K562 (cell line): ENCODE measurements at regions not wholly inside any gene's neighbourhood (a gene's known extent, or its start where the extent isn't known, plus 50 kb on each side); places are given as distances from the start of the nearest gene placed in this dataset.

Experiments
- ARID1B ChIP-seq: fragments of 450-650 bp; IDR thresholded peaks from 2 replicates; pipeline ENCODE4 v1.6.1; 2016; ENCODE audit warnings: antibody characterized with exemption, mild to moderate bottlenecking, inconsistent platforms
- ARNT ChIP-seq, 2 experiments: fragments of 450-650 bp; IDR thresholded peaks; 2 replicates each; pipeline ENCODE4 v1.6.1; 2016; ENCODE audit warnings: mild to moderate bottlenecking in 1 of 2
- BHLHE40 ChIP-seq: IDR thresholded peaks from 2 replicates; pipeline ENCODE4 v1.6.1; 2011; ENCODE audit warnings: low read length, improper control_type of control experiment
- CREB3 ChIP-seq: fragments of 450-650 bp; conservative IDR thresholded peaks from 2 replicates; pipeline ENCODE4 v1.6.1; 2016; ENCODE audit warnings: missing genetic modification characterization, low read depth, mild to moderate bottlenecking, missing compliant biosample characterization, moderate library complexity
- CTBP1 ChIP-seq: fragments of 450-650 bp; IDR thresholded peaks from 2 replicates; pipeline ENCODE4 v1.6.1; 2016; ENCODE audit warnings: borderline replicate concordance
- HDAC2 ChIP-seq: fragments of 450-650 bp; IDR thresholded peaks from 2 replicates; pipeline ENCODE4 v1.6.1; 2016; ENCODE audit warnings: mild to moderate bottlenecking
- HSF4 ChIP-seq: fragments of 250-450 bp; sonication (Bioruptor Pico); IDR thresholded peaks from 2 replicates; pipeline ENCODE4 v2.1.2; 2022; ENCODE audit warnings: mild to moderate bottlenecking, moderate library complexity, borderline replicate concordance
- KDM2B ChIP-seq: fragments of 250-450 bp; sonication (Bioruptor Pico); IDR thresholded peaks from 2 replicates; pipeline ENCODE4 v1.8.0; 2021; ENCODE audit warnings: mild to moderate bottlenecking, moderate library complexity
- MCM5 ChIP-seq: fragments of 450-650 bp; IDR thresholded peaks from 2 replicates; pipeline ENCODE4 v1.6.1; 2016; ENCODE audit warnings: low read depth
- MYNN ChIP-seq, 2 experiments: sonication (generic); formaldehyde crosslinking in 1 of 2; IDR thresholded peaks; 2 replicates each; pipeline versions ENCODE4 v1.5.0 to v1.6.1; 2016 to 2020; ENCODE audit warnings: antibody characterized with exemption in 1 of 2, missing genetic modification reagents in 1 of 2
- NBN ChIP-seq: fragments of 450-650 bp; IDR thresholded peaks from 2 replicates; pipeline ENCODE4 v1.6.1; 2016; ENCODE audit warnings: low read depth, mild to moderate bottlenecking
- RBBP5 ChIP-seq: fragments of 200-600 bp; sonication (generic); IDR thresholded peaks from 2 replicates; pipeline ENCODE4 v1.6.1; 2012; ENCODE audit warnings: borderline replicate concordance, mild to moderate bottlenecking, low read length, control low read depth, inconsistent platforms; ENCODE audit not compliant: insufficient read depth, poor library complexity, severe bottlenecking
- SUPT5H ChIP-seq: fragments of 450-650 bp; IDR thresholded peaks from 2 replicates; pipeline ENCODE4 v1.6.1; 2016
- TBL1XR1 ChIP-seq, 2 experiments: IDR thresholded peaks; 2 replicates each; pipeline ENCODE4 v1.6.1; 2012; ENCODE audit warnings: improper control_type of control experiment in 2 of 2, low read length in 2 of 2, mild to moderate bottlenecking in 1 of 2
- TFE3 ChIP-seq: fragments of 450-650 bp; formaldehyde crosslinking; IDR thresholded peaks from 2 replicates; pipeline ENCODE4 v1.4.0; 2020; ENCODE audit warnings: mild to moderate bottlenecking, mixed read lengths
- THRAP3 ChIP-seq: fragments of 450-650 bp; IDR thresholded peaks from 2 replicates; pipeline ENCODE4 v1.6.1; 2016; ENCODE audit warnings: mild to moderate bottlenecking, inconsistent platforms, borderline replicate concordance
- U2AF1 ChIP-seq: fragments of 200-400 bp; formaldehyde crosslinking; optimal IDR thresholded peaks from 2 replicates; pipeline ENCODE3; 2017; ENCODE audit warnings: mild to moderate bottlenecking, low read depth, low read length, moderate library complexity
- U2AF2 ChIP-seq: fragments of 200-400 bp; formaldehyde crosslinking; optimal IDR thresholded peaks from 2 replicates; pipeline ENCODE3; 2017; ENCODE audit warnings: low read depth, mild to moderate bottlenecking, low read length
- ZFP1 ChIP-seq: fragments of 450-650 bp; formaldehyde crosslinking; IDR thresholded peaks from 2 replicates; pipeline ENCODE4 v1.4.0; 2020; ENCODE audit warnings: mild to moderate bottlenecking, mixed read lengths
- ZNF23 ChIP-seq: fragments of 250-450 bp; sonication (Bioruptor Pico); IDR thresholded peaks from 2 replicates; pipeline ENCODE4 v1.4.0; 2020; ENCODE audit warnings: mild to moderate bottlenecking
- ZNF384 ChIP-seq: IDR thresholded peaks from 2 replicates; pipeline ENCODE4 v1.6.1; 2012; ENCODE audit warnings: low read depth, low read length, improper control_type of control experiment
- ZNF717 ChIP-seq: fragments of 250-450 bp; sonication (Bioruptor Pico); IDR thresholded peaks from 2 replicates; pipeline ENCODE4 v1.5.0; 2021
- TF ChIP-seq, protein P1 (sequence below): fragments of 450-650 bp; IDR thresholded peaks from 2 replicates; pipeline ENCODE4 v1.6.1; 2016
- TF ChIP-seq, protein P2 (sequence below): fragments of 250-450 bp; sonication (Bioruptor Pico); IDR thresholded peaks from 2 replicates; pipeline ENCODE4 v1.4.0; 2020; ENCODE audit warnings: mild to moderate bottlenecking, moderate library complexity
- TF ChIP-seq, protein P3 (sequence below): fragments of 450-650 bp; formaldehyde crosslinking; IDR thresholded peaks from 2 replicates; pipeline ENCODE4 v1.4.0; 2020; ENCODE audit warnings: mild to moderate bottlenecking, moderate library complexity

DNA sequence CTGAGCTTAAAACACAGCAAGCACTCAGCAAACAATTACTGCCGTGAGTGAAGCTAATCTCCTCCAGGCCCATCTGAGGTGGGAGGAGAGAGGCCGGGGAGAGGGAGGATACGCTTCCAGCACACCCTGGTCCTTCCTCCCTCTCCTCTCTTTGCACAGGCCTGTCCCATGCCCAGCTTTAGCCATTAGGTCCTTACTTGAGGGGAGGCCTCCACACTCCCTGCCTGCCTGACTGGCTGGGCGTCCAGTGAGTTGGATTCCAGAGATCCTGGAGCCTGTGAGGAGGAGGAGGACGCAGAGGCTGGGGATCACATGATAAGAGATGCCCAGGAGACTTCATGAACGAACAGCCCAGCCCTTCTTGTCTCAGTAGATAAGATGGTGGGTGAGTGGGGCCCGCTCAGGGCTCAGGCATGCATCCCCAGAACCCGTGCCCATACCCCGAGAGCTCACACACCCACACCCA is 65.1 kb upstream of the NCOR2 start (continued):
- TF ChIP-seq, protein P1, sequence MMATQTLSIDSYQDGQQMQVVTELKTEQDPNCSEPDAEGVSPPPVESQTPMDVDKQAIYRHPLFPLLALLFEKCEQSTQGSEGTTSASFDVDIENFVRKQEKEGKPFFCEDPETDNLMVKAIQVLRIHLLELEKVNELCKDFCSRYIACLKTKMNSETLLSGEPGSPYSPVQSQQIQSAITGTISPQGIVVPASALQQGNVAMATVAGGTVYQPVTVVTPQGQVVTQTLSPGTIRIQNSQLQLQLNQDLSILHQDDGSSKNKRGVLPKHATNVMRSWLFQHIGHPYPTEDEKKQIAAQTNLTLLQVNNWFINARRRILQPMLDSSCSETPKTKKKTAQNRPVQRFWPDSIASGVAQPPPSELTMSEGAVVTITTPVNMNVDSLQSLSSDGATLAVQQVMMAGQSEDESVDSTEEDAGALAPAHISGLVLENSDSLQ: no peak
- TF ChIP-seq ARNT (IDR thresholded peaks at IDR 0.05) (no peak), MCM5 (no peak), ZNF23 (no peak), BHLHE40 (peak; percentile 14; the same call in 1 of the 2 replicates), ARID1B (peak; percentile 61), THRAP3 (no peak), HDAC2 (0 out of 2 replicates have a peak, but pooled peaks have one; percentile 44), NBN (no peak), ZNF717 (CRISPR knock-in tag) (no peak), U2AF1 (no peak), KDM2B (CRISPR knock-in tag) (no peak), MYNN (IDR thresholded peaks at IDR 0.05) (0 out of 2 replicates have a peak, but pooled peaks have one; percentile 16), MYNN (CRISPR knock-in tag; IDR thresholded peaks at IDR 0.05) (no peak), TBL1XR1 (IDR thresholded peaks at IDR 0.05; ENCODE audit: low read length in 2 of 2) (no peak), HSF4 (no peak), ZFP1 (CRISPR knock-in tag) (no peak), RBBP5 (peak; percentile 51), CTBP1 (peak; percentile 79), ZNF384 (no peak), TFE3 (CRISPR knock-in tag) (peak; percentile 74), CREB3 (tag) (no peak), SUPT5H (no peak), U2AF2 (no peak)
- TF ChIP-seq, protein P2, sequence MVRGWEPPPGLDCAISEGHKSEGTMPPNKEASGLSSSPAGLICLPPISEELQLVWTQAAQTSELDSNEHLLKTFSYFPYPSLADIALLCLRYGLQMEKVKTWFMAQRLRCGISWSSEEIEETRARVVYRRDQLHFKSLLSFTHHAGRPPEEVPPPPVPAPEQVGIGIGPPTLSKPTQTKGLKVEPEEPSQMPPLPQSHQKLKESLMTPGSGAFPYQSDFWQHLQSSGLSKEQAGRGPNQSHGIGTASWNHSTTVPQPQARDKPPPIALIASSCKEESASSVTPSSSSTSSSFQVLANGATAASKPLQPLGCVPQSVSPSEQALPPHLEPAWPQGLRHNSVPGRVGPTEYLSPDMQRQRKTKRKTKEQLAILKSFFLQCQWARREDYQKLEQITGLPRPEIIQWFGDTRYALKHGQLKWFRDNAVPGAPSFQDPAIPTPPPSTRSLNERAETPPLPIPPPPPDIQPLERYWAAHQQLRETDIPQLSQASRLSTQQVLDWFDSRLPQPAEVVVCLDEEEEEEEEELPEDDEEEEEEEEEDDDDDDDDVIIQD (CRISPR knock-in tag): no peak
- TF ChIP-seq, protein P3, sequence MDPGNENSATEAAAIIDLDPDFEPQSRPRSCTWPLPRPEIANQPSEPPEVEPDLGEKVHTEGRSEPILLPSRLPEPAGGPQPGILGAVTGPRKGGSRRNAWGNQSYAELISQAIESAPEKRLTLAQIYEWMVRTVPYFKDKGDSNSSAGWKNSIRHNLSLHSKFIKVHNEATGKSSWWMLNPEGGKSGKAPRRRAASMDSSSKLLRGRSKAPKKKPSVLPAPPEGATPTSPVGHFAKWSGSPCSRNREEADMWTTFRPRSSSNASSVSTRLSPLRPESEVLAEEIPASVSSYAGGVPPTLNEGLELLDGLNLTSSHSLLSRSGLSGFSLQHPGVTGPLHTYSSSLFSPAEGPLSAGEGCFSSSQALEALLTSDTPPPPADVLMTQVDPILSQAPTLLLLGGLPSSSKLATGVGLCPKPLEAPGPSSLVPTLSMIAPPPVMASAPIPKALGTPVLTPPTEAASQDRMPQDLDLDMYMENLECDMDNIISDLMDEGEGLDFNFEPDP (CRISPR knock-in tag): no peak
